Naive B cell (primary cell): ENCODE measurements at regions not wholly inside any gene's neighbourhood (a gene's known extent, or its start where the extent isn't known, plus 50 kb on each side); places are given as distances from the start of the nearest gene placed in this dataset.

ENCODE experiments used
- ATAC-seq, 2 donors: fragments of 150-1000 bp; cut with Tn5 transposase; 2 replicates each; pipeline ENCODE4 v1.10.0; 2021; ENCODE audit warnings: low read depth in 2 of 2, mild to moderate bottlenecking in 2 of 2, moderate library complexity in 2 of 2
- DNase-seq: peaks from one replicate; pipeline ENCODE4 v3.0.0; 2022
- H3K27ac Mint-ChIP-seq, 6 donors: one replicate each; pipeline ENCODE4 v1.8.0; 2020 to 2022; ENCODE audit warnings: mild to moderate bottlenecking in 6 of 6, mixed read lengths in 6 of 6, moderate library complexity in 5 of 6, inconsistent platforms in 2 of 6
- H3K27me3 Mint-ChIP-seq, 3 donors: one replicate each; pipeline ENCODE4 v1.8.0; 2021 to 2022; ENCODE audit warnings: mixed read lengths in 3 of 3, mild to moderate bottlenecking in 1 of 3
- H3K36me3 Mint-ChIP-seq, 2 donors: one replicate each; pipeline ENCODE4 v1.8.0; 2020 to 2022; ENCODE audit warnings: mixed read lengths in 2 of 2, inconsistent platforms in 1 of 2, mild to moderate bottlenecking in 1 of 2
- H3K4me1 Mint-ChIP-seq, 3 donors: one replicate each; pipeline ENCODE4 v1.8.0; 2020 to 2022; ENCODE audit warnings: mixed read lengths in 3 of 3, inconsistent platforms in 1 of 3, mild to moderate bottlenecking in 1 of 3, moderate library complexity in 1 of 3
- H3K4me3 Mint-ChIP-seq, 8 donors: one replicate each; pipeline ENCODE4 v1.8.0; 2020 to 2022; ENCODE audit warnings: mild to moderate bottlenecking in 8 of 8, mixed read lengths in 8 of 8, moderate library complexity in 8 of 8, inconsistent platforms in 2 of 8
- H3K9me3 Mint-ChIP-seq, 7 donors: one replicate each; pipeline ENCODE4 v1.8.0; 2020 to 2022; ENCODE audit warnings: mixed read lengths in 7 of 7, mild to moderate bottlenecking in 5 of 7, inconsistent platforms in 2 of 7, moderate library complexity in 1 of 7

DNA sequence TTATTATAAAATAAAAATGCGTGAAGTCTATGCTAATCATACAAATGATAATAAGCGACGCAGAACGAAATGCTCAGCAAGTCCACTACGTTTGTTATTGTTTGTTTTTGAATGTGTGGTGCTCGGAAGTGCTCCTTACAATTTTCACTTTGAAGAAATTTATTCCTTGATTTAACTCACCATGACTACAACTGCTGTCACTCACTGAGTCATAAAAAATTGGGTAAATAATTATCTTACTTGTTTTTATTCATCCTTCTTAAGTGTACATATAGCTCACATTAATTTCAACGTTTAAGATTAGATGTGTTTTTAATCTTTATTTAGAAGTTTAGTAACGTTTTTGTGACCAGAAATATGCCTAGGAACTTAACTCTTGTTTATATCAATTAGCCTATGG, 66.7 kb upstream of the NANOGP8 start:
- Mint-ChIP-seq H3K36me3 (no peaks in the 10 kb centered on the region), H3K4me3 (no peak overlapping the region), H3K27ac (no peak overlapping the region), H3K9me3 (no peaks in the 10 kb centered on the region), H3K4me1 (no peaks in the 10 kb centered on the region), H3K27me3 (peaks cover 0 to 7% (median 6%) of the 10 kb centered on the region in 3 donors)
- ATAC-seq (no peak), DNase-seq (no peak)

- Mint-ChIP-seq H3K27me3 (peaks cover 0 to 10% (median 7%) of the 10 kb centered on the region in 3 donors), H3K27ac (no peak overlapping the region), H3K4me3 (no peak overlapping the region), H3K36me3 (no peaks in the 10 kb centered on the region), H3K9me3 (no peaks in the 10 kb centered on the region), H3K4me1 (no peaks in the 10 kb centered on the region)
- no peak for ATAC-seq
- no peak for DNase-seq
Measured at GRCh38 chr15:35151381-35151780, 66.3 kb upstream of the NANOGP8 start.

DNA sequence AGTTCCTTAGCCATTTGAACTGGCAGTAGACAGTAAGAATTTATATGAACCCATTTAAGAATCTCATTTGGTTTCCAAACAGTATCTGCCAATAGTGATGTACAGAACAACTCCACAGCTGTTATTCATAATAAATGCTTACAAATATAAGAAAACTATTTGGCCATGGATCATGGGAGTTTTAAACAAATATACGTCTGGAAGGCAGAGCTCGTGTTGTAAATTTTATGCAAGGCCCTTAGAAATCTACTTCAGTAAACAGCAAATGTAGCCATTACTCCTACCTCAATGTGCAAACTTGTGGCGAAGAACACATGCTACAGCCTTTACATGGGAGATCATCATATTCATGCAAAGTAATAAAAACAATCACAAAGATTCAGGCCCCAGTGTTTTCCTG, 65.3 kb upstream of the NANOGP8 start:
- Mint-ChIP-seq H3K27ac (no peak overlapping the region), H3K27me3 (peaks cover 0 to 13% (median 7%) of the 10 kb centered on the region in 3 donors), H3K4me1 (no peaks in the 10 kb centered on the region), H3K9me3 (no peaks in the 10 kb centered on the region), H3K36me3 (no peaks in the 10 kb centered on the region), H3K4me3 (no peak overlapping the region)
- no peak for ATAC-seq
- no peak for DNase-seq

- no peaks in the 10 kb centered on the region for H3K4me1 Mint-ChIP-seq
Measured at GRCh38 chr15:35145336-35145735, 60.2 kb upstream of the NANOGP8 start.

GRCh38 chr15:35142578-35142977, 57.5 kb upstream of the NANOGP8 start:
- no peak overlapping the region for H3K4me3 Mint-ChIP-seq
- peaks cover 0 to 6% (median 0%) of the 10 kb centered on the region in 3 donors for H3K27me3 Mint-ChIP-seq
- no peaks in the 10 kb centered on the region for H3K9me3 Mint-ChIP-seq
- no peak overlapping the region for H3K27ac Mint-ChIP-seq
- no peak for ATAC-seq
- no peaks in the 10 kb centered on the region for H3K36me3 Mint-ChIP-seq
- H3K4me1 Mint-ChIP-seq, result no peaks in the 10 kb centered on the region
- no peak for DNase-seq

More at GRCh38 chr15:35145336-35145735, 60.2 kb upstream of the NANOGP8 start:
- Mint-ChIP-seq H3K27ac (no peak overlapping the region), H3K9me3 (no peaks in the 10 kb centered on the region), H3K4me3 (no peak overlapping the region), H3K27me3 (peaks cover 0 to 13% (median 7%) of the 10 kb centered on the region in 3 donors), H3K36me3 (no peaks in the 10 kb centered on the region)
- DNase-seq (no peak), ATAC-seq (no peak)

GRCh38 chr15:35141743-35142471, 56.8 kb upstream of the NANOGP8 start:
- H3K36me3 Mint-ChIP-seq, result no peaks in the 10 kb centered on the region
- ATAC-seq (no peak), DNase-seq (no peak)
- H3K27me3 Mint-ChIP-seq, result peaks cover 0 to 6% (median 0%) of the 10 kb centered on the region in 3 donors
- no peaks in the 10 kb centered on the region for H3K4me1 Mint-ChIP-seq
- H3K4me3 Mint-ChIP-seq, result no peak overlapping the region
- H3K9me3 Mint-ChIP-seq, result no peaks in the 10 kb centered on the region
- H3K27ac Mint-ChIP-seq, result no peak overlapping the region

DNA sequence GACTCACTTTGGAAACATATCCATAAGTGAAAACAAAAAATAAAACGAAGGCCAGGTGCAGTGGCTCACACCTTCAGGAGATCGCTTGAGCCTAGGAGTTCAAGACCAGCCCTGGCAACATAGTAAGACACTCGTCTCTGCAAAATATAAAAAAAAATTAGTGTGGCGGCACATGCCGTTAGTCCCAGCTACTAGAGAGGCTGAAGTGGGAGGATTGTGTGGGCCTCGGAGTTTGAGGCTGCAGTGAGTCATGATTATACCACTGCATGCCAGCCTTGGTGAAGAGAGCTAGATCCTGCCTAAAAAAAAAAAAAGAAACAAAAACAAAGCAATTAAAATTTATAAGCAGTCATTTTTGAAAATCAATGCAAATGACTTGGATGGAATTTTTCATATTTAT, 54.7 kb upstream of the NANOGP8 start:
- Mint-ChIP-seq H3K4me1 (no peaks in the 10 kb centered on the region), H3K9me3 (no peaks in the 10 kb centered on the region), H3K27ac (no peak overlapping the region), H3K36me3 (no peaks in the 10 kb centered on the region), H3K4me3 (no peak overlapping the region), H3K27me3 (no peaks in the 10 kb centered on the region)
- DNase-seq (no peak), ATAC-seq (no peak)

- peaks cover 0 to 1% (median under 1%) of the 10 kb centered on the region in 7 donors for H3K9me3 Mint-ChIP-seq
- no peak for DNase-seq
- peaks cover 0 to 3% of the 10 kb centered on the region in 2 donors for H3K36me3 Mint-ChIP-seq
- no peak overlapping the region for H3K4me3 Mint-ChIP-seq
- H3K27ac Mint-ChIP-seq, result no peak overlapping the region
- ATAC-seq, result no peak
- H3K27me3 Mint-ChIP-seq, result no peaks in the 10 kb centered on the region
- no peaks in the 10 kb centered on the region for H3K4me1 Mint-ChIP-seq
Measured at GRCh38 chr15:35137190-35137574, 52.1 kb upstream of the NANOGP8 start.

DNA sequence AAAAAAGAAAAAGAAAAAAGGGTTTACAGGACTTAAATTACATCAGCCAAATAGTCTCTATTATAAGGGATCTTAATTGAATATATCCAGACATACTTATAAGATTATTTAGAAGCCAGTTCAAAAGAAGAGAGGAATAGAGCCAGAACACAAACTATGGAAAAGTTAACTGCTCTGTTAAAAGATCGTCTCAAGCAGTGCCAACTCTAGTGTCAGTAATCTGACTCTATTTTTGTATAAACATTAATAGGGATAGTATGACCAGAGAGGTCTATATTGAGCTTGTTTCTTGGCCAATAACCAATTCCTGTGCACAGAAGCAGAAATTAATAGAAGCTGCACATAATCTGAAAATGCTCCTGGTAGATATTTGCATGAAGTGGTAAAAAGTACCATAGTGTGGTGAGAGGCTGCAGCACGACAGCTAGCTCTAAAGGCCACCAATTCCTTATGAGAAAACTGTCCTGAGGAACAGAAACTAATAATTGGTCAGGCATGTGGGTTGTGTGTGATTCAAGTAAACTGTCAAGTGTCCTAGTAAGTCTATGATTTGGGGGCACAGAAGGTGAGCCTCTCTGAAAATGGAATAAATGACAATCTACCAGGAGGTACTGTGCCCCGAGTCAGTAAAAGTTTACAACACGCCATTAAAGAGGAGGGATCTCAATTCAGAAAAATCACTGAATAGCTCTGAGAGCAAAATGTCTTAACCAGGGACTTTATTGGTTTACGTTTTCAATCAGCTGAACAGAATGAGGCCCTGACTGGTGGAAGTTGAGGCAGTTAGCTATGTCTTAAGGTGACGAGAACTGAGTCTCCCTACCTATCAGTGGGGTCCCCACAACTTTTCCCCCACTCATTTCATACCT, 51.5 kb upstream of the NANOGP8 start:
- peaks cover 0 to 9% of the 10 kb centered on the region in 2 donors for H3K36me3 Mint-ChIP-seq
- no peaks in the 10 kb centered on the region for H3K4me1 Mint-ChIP-seq
- peaks cover 0 to 6% (median 0%) of the 10 kb centered on the region in 3 donors for H3K27me3 Mint-ChIP-seq
- H3K9me3 Mint-ChIP-seq, result peaks cover 0 to 8% (median 3%) of the 10 kb centered on the region in 7 donors
- ATAC-seq, result no peak
- no peak for DNase-seq
- H3K27ac Mint-ChIP-seq, result no peak overlapping the region
- no peak overlapping the region for H3K4me3 Mint-ChIP-seq
